Endothelial cell of umbilical vein (primary cell): ENCODE measurements at regions not wholly inside any gene's neighbourhood (a gene's known extent, or its start where the extent isn't known, plus 50 kb on each side); places are given as distances from the start of the nearest gene placed in this dataset.

Experiments
- BruUV-seq: library from RNA; stranded (reverse); fragments of 400-500 nt; replicated peaks from 2 replicates; lab custom pipeline; 2021; lab: Mats Ljungman, UMichigan
- CTCF ChIA-PET: fragments of 300-600, 350-600 bp; sonication (Branson Sonifier 250); formaldehyde crosslinking; loops from one replicate; lab custom pipeline; 2021; ENCODE audit warnings: antibody characterized with exemption, inconsistent platforms; lab: Charles Lee
- POLR2A ChIA-PET: fragments of 300-600, 350-600 bp; sonication (Branson Sonifier 250); formaldehyde crosslinking; loops from one replicate; lab custom pipeline; 2021; ENCODE audit warnings: antibody characterized with exemption, inconsistent platforms; lab: Charles Lee
- DNase-seq: peaks from one replicate; pipeline ENCODE4 v3.0.0-alpha.2; 2011; ENCODE audit warnings: low read depth, low spot score
- FAIRE-seq: peaks from 2 replicates; lab custom pipeline; 2011; peaks lifted over from hg19 to GRCh38; lab: Jason Lieb, UNC
- H2AFZ ChIP-seq: 2 replicates; pipeline ENCODE4 v1.6.0; 2012; ENCODE audit warnings: low read depth, low read length, control low read depth, inconsistent platforms
- H3K27ac ChIP-seq: 2 replicates; pipeline ENCODE4 v1.5.1; 2011; ENCODE audit warnings: low read depth, mild to moderate bottlenecking, control low read depth, low read length, moderate library complexity; ENCODE audit not compliant: insufficient read depth
- H3K27me3 ChIP-seq, 2 experiments: 2 replicates each; pipeline versions ENCODE4 v1.6.0 to v1.6.1; 2011; ENCODE audit warnings: low read length in 2 of 2, mixed read lengths in 1 of 2; ENCODE audit not compliant: control insufficient read depth in 2 of 2, insufficient read depth in 2 of 2
- H3K36me3 ChIP-seq, 2 experiments: 2 replicates in 1 of 2; 3 replicates in 1 of 2; pipeline ENCODE4 v1.5.1; 2011; ENCODE audit warnings: low read length in 2 of 2, mild to moderate bottlenecking in 1 of 2, moderate library complexity in 1 of 2; ENCODE audit not compliant: control insufficient read depth in 2 of 2, insufficient read depth in 2 of 2; ENCODE audit errors: extremely low read depth in 1 of 2
- H3K4me1 ChIP-seq: 3 replicates; pipeline ENCODE4 v1.5.1; 2011; ENCODE audit warnings: mild to moderate bottlenecking, low read length; ENCODE audit not compliant: control insufficient read depth, insufficient read depth; ENCODE audit errors: extremely low read depth
- H3K4me2 ChIP-seq: 2 replicates; pipeline ENCODE4 v1.6.1; 2011; ENCODE audit warnings: low read length, control low read depth, mixed read lengths; ENCODE audit not compliant: insufficient read depth
- H3K4me3 ChIP-seq, 3 experiments: fragments of 200-600 bp in 1 of 3; sonication (generic), shearing (Covaris generic) in 1 of 3; replicated peaks in 1 of 3; 2 replicates each; pipeline ENCODE4 v1.5.1; 2011 to 2016; ENCODE audit warnings: control low read depth in 3 of 3, low read length in 3 of 3, mild to moderate bottlenecking in 2 of 3, inconsistent platforms in 1 of 3, low read depth in 1 of 3, moderate library complexity in 1 of 3; ENCODE audit not compliant: insufficient read depth in 1 of 3
- H3K79me2 ChIP-seq: 2 replicates; pipeline ENCODE4 v1.6.0; 2012; ENCODE audit warnings: low read length, inconsistent platforms; ENCODE audit not compliant: control insufficient read depth, insufficient read depth
- H3K9ac ChIP-seq: replicated peaks from 2 replicates; pipeline ENCODE3; 2011; ENCODE audit warnings: low read length, control low read depth; ENCODE audit not compliant: insufficient read depth; ENCODE audit errors: extremely low read depth
- H3K9me1 ChIP-seq: replicated peaks from 3 replicates; pipeline ENCODE4 v1.6.0; 2011; ENCODE audit warnings: mild to moderate bottlenecking, low read length; ENCODE audit not compliant: control insufficient read depth, insufficient read depth; ENCODE audit errors: extremely low read depth
- H3K9me3 ChIP-seq: replicated peaks from 2 replicates; pipeline ENCODE4 v1.5.1; 2012; ENCODE audit warnings: low read length, inconsistent platforms; ENCODE audit not compliant: control insufficient read depth, insufficient read depth
- H4K20me1 ChIP-seq: replicated peaks from 2 replicates; pipeline ENCODE3; 2011; ENCODE audit warnings: mild to moderate bottlenecking, low read length; ENCODE audit not compliant: control insufficient read depth, insufficient read depth; ENCODE audit errors: extremely low read depth
- CTCF ChIP-seq, 2 donors: IDR thresholded peaks; 1 replicate in 1 of 2; 2 replicates in 1 of 2; pipeline ENCODE4 v1.5.1; 2011; ENCODE audit warnings: low read length in 2 of 2, mild to moderate bottlenecking in 2 of 2, moderate library complexity in 2 of 2, control low read depth in 1 of 2, inconsistent platforms in 1 of 2, low read depth in 1 of 2; ENCODE audit not compliant: insufficient read depth in 1 of 2; ENCODE audit errors: extremely low read depth in 1 of 2
- EZH2 ChIP-seq: IDR thresholded peaks from 2 replicates; pipeline ENCODE4 v1.6.1; 2012; ENCODE audit warnings: borderline replicate concordance, low read depth, mild to moderate bottlenecking, moderate library complexity, low read length, inconsistent platforms; ENCODE audit not compliant: severe bottlenecking
- FOS ChIP-seq: IDR thresholded peaks from 2 replicates; pipeline ENCODE4 v1.6.1; 2011; ENCODE audit warnings: mild to moderate bottlenecking, low read length, moderate library complexity, borderline replicate concordance; ENCODE audit not compliant: insufficient read depth
- GATA2 ChIP-seq: IDR thresholded peaks from 2 replicates; pipeline ENCODE4 v1.7.0; 2011; ENCODE audit warnings: low read depth, mild to moderate bottlenecking, moderate library complexity, mixed read lengths, low read length; ENCODE audit not compliant: insufficient read length, insufficient read depth
- JUN ChIP-seq: IDR thresholded peaks from 2 replicates; pipeline ENCODE4 v1.6.1; 2011; ENCODE audit warnings: borderline replicate concordance, low read depth; ENCODE audit not compliant: insufficient read length, insufficient read depth
- MAX ChIP-seq: IDR thresholded peaks from 2 replicates; pipeline ENCODE4 v1.6.1; 2011; ENCODE audit not compliant: insufficient read depth, insufficient read length
- MYC ChIP-seq: IDR thresholded peaks from one replicate; pipeline ENCODE4 v1.6.1; 2011; ENCODE audit warnings: mild to moderate bottlenecking, low read depth, low read length
- POLR2A ChIP-seq: IDR thresholded peaks from 2 replicates; pipeline ENCODE4 v1.6.1; 2012; ENCODE audit warnings: low read depth, mild to moderate bottlenecking, control low read depth, low read length
- POLR2AphosphoS5 ChIP-seq: IDR thresholded peaks from 2 replicates; pipeline ENCODE4 v1.6.1; 2012; ENCODE audit warnings: low read depth, mild to moderate bottlenecking, control low read depth, low read length, moderate library complexity; ENCODE audit not compliant: insufficient read depth
- dilution Hi-C: fragments of 300-500 bp; cut with MboI; formaldehyde crosslinking; loops from one replicate; pipeline ENCODE4 v1.15.0; 2019; ENCODE audit warnings: low sequenced_read_pairs; ENCODE audit not compliant: extremely low pct_ligation_motif_present
- intact Hi-C: fragments of 100-400 bp; cut with micrococcal nuclease; formaldehyde crosslinking; loops from one replicate; pipeline ENCODE4 v1.10.0; 2022

GRCh38 chr15:93664213-93664956 lies 567.0 kb upstream of the MCTP2 start:
- dilution Hi-C loops: no loop called here
- intact Hi-C loops: no loop called here
- ChIA-PET CTCF (no interaction called here), POLR2A (no interaction called here)
- no peak overlapping the region for H2AFZ ChIP-seq
- peaks cover 4% of the 10 kb centered on the region for H3K9me3 ChIP-seq
- no peak for FAIRE-seq
- no peak overlapping the region for H3K27ac ChIP-seq
- BruUV-seq: no TSS peak
- no peak for TF ChIP-seq MYC
- no peak for TF ChIP-seq FOS
- no peak for TF ChIP-seq POLR2A
- TF ChIP-seq MAX: no peak
- TF ChIP-seq POLR2AphosphoS5: no peak
- TF ChIP-seq EZH2: no peak
- no peak for TF ChIP-seq CTCF (IDR thresholded peaks at IDR 0.05; ENCODE audit: extremely low read depth in 1 of 2, insufficient read depth in 1 of 2, low read depth in 1 of 2, low read length in 2 of 2)
- TF ChIP-seq GATA2: no peak
- TF ChIP-seq JUN: no peak
- H3K4me3 ChIP-seq: no peak overlapping the region
- no peak overlapping the region for H3K4me2 ChIP-seq
- DNase-seq: no peak
- H3K4me1 ChIP-seq: no peaks in the 10 kb centered on the region
- no peaks in the 10 kb centered on the region for H3K79me2 ChIP-seq
- no peaks in the 10 kb centered on the region for H3K27me3 ChIP-seq
- no peaks in the 10 kb centered on the region for H3K36me3 ChIP-seq
- no peak overlapping the region for H3K9ac ChIP-seq
- no peaks in the 10 kb centered on the region for H4K20me1 ChIP-seq
- H3K9me1 ChIP-seq: no peaks in the 10 kb centered on the region
